K562 (cell line): ENCODE measurements at regions not wholly inside any gene's neighbourhood (a gene's known extent, or its start where the extent isn't known, plus 50 kb on each side); places are given as distances from the start of the nearest gene placed in this dataset.
A peak's percentile ranks its signal among the peaks of the same experiment; 100 is the strongest.
"Not testable (repeated sequence)": the region's sequence is repeated elsewhere in the genome, so short reads cannot be mapped to it uniquely, and the experiment has no call there.

Source experiments
- ATAC-seq: fragments of 200-7000 bp; cut with Tn5 transposase; 3 replicates; pipeline ENCODE4 v1.9.1; 2020; ENCODE audit warnings: moderate library complexity
- BruUV-seq: library from RNA; stranded (reverse); fragments of 400-500 nt; replicated peaks from 2 replicates; lab custom pipeline; 2021; lab: Mats Ljungman, UMichigan
- CTCF ChIA-PET: fragments of 300-600 bp; formaldehyde crosslinking; extraction: SDS; loops from one replicate; lab custom pipeline; 2021; ENCODE audit warnings: low intra/inter-chr PET ratio; lab: Yijun Ruan, JAX
- POLR2A ChIA-PET: fragments of 300-600, 350-650 bp; sonication (Branson Sonifier 250); formaldehyde crosslinking; extraction: SDS; loops from one replicate; lab custom pipeline; 2021; ENCODE audit warnings: antibody characterized with exemption, inconsistent platforms; lab: Yijun Ruan, JAX
- DNase-seq, 4 experiments: peaks; one replicate each; pipeline versions ENCODE4 v3.0.0 to v3.0.0-alpha.2; 2011 to 2018; ENCODE audit warnings: low spot score in 3 of 4, mixed read lengths in 3 of 4; ENCODE audit errors: extremely low read depth in 1 of 4
- FAIRE-seq: peaks from 2 replicates; lab custom pipeline; 2011; peaks lifted over from hg19 to GRCh38; lab: Jason Lieb, UNC
- H2AFZ ChIP-seq: 2 replicates; pipeline ENCODE4 v1.6.0; 2011; ENCODE audit warnings: low read depth, low read length, control low read depth, inconsistent platforms
- H3K27ac ChIP-seq: fragments of 200-600 bp; 3 replicates; pipeline ENCODE4 v1.8.0; 2011; ENCODE audit warnings: low read depth, mild to moderate bottlenecking, control low read depth, inconsistent platforms, low read length, moderate library complexity, mixed read lengths; ENCODE audit errors: extremely low read depth
- H3K27me3 ChIP-seq, 2 experiments: fragments of 300-600 bp in 1 of 2; 2 replicates in 1 of 2; 3 replicates in 1 of 2; pipeline versions ENCODE4 v1.6.0 to v1.8.0; 2011; ENCODE audit warnings: inconsistent platforms in 2 of 2, low read length in 2 of 2, mild to moderate bottlenecking in 1 of 2, mixed read lengths in 1 of 2, moderate library complexity in 1 of 2; ENCODE audit not compliant: control insufficient read depth in 2 of 2, insufficient read depth in 2 of 2
- H3K36me3 ChIP-seq: fragments of 300-600 bp; 3 replicates; pipeline ENCODE4 v1.8.0; 2011; ENCODE audit warnings: mild to moderate bottlenecking, low read length, inconsistent platforms; ENCODE audit not compliant: control insufficient read depth, insufficient read depth
- H3K4me1 ChIP-seq, 2 experiments: fragments of 200-600 bp in 1 of 2; replicated peaks in 1 of 2; 2 replicates in 1 of 2; 3 replicates in 1 of 2; pipeline versions ENCODE4 v1.5.1 to v1.8.0; 2011; ENCODE audit warnings: inconsistent platforms in 2 of 2, low read length in 2 of 2, mild to moderate bottlenecking in 1 of 2, mixed read lengths in 1 of 2, moderate library complexity in 1 of 2; ENCODE audit not compliant: control insufficient read depth in 2 of 2, insufficient read depth in 2 of 2
- H3K4me2 ChIP-seq: 2 replicates; pipeline ENCODE4 v1.6.1; 2011; ENCODE audit warnings: low read length, control low read depth, inconsistent platforms, mixed read lengths; ENCODE audit not compliant: insufficient read depth
- H3K4me3 ChIP-seq: fragments of 200-600 bp; sonication (generic), shearing (Covaris generic); 2 replicates; pipeline ENCODE4 v1.5.1; 2016; ENCODE audit warnings: control low read depth, inconsistent platforms
- H3K79me2 ChIP-seq: fragments of 200-600 bp; 3 replicates; pipeline ENCODE4 v1.8.0; 2011; ENCODE audit warnings: low read length, inconsistent platforms; ENCODE audit not compliant: control insufficient read depth, insufficient read depth
- H3K9ac ChIP-seq, 2 experiments: 2 replicates each; pipeline versions ENCODE4 v1.6.0 to v1.6.1; 2011; ENCODE audit warnings: low read depth in 2 of 2, low read length in 2 of 2, control low read depth in 1 of 2, inconsistent platforms in 1 of 2, mild to moderate bottlenecking in 1 of 2, mixed read lengths in 1 of 2; ENCODE audit not compliant: insufficient read depth in 1 of 2
- H3K9me1 ChIP-seq: one replicate; pipeline ENCODE4 v1.6.0; 2011; ENCODE audit warnings: inconsistent platforms, mild to moderate bottlenecking, low read length, moderate library complexity; ENCODE audit not compliant: control insufficient read depth, insufficient read depth
- H3K9me3 ChIP-seq: replicated peaks from 2 replicates; pipeline ENCODE4 v1.5.1; 2011; ENCODE audit warnings: low read depth, low read length, inconsistent platforms; ENCODE audit not compliant: control insufficient read depth, insufficient read depth
- H4K20me1 ChIP-seq: replicated peaks from 2 replicates; pipeline ENCODE4 v1.6.1; 2011; ENCODE audit warnings: low read length, inconsistent platforms, mixed read lengths; ENCODE audit not compliant: control insufficient read depth, insufficient read depth
- WGBS: fragments of 100-300 bp; shearing (Covaris generic); methylation state at CpG from one replicate; pipeline ENCODE4 v1.1.6; 2016; ENCODE audit warnings: low coverage, mixed read lengths; ENCODE audit not compliant: insufficient coverage; ENCODE audit errors: missing lambda C conversion rate; 5-methylcytosine and 5-hydroxymethylcytosine counted together
- in situ Hi-C: fragments of 300-500 bp; cut with MboI; formaldehyde crosslinking; loops from 4 replicates; pipeline ENCODE4 v1.15.0; 2018; ENCODE audit warnings: inconsistent platforms, mixed read lengths
- intact Hi-C: fragments of 100-400 bp; cut with micrococcal nuclease; formaldehyde crosslinking; loops from 2 replicates; pipeline ENCODE4 v1.14.2; 2022

DNA sequence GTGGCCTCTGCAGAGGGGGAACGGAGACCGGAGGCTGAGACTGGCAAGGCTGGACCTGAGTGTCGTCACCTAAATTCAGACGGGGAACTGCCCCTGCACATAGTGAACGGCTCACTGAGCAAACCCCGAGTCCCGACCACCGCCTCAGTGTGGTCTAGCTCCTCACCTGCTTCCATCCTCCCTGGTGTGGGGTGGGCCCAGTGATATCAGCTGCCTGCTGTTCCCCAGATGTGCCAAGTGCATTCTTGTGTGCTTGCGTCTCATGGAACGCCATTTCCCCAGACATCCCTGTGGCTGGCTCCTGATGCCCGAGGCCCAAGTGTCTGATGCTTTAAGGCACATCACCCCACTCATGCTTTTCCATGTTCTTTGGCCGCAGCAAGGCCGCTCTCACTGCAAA, 262.2 kb downstream of the OR4F29 start:
- H3K9me1 ChIP-seq, in situ Hi-C loops, H3K9me3 ChIP-seq, CTCF ChIA-PET, FAIRE-seq, BruUV-seq, H3K27ac ChIP-seq, intact Hi-C loops, H4K20me1 ChIP-seq, ATAC-seq, H3K79me2 ChIP-seq, H2AFZ ChIP-seq, H3K4me3 ChIP-seq, H3K27me3 ChIP-seq, H3K36me3 ChIP-seq, DNase-seq, H3K9ac ChIP-seq, POLR2A ChIA-PET, H3K4me1 ChIP-seq, H3K4me2 ChIP-seq: not testable (repeated sequence)
- WGBS, result 90% methylated on average over 2 of the region's 13 CpGs

DNA sequence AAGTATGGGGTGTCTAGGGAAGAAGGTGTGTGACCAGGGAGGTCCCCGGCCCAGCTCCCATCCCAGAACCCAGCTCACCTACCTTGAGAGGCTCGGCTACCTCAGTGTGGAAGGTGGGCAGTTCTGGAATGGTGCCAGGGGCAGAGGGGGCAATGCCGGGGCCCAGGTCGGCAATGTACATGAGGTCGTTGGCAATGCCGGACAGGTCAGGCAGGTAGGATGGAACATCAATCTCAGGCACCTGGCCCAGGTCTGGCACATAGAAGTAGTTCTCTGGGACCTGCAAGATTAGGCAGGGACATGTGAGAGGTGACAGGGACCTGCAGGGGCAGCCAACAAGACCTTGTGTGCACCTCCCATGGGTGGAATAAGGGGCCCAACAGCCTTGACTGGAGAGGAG, 264.2 kb downstream of the OR4F29 start:
- in situ Hi-C loops, CTCF ChIA-PET, H3K9me3 ChIP-seq, POLR2A ChIA-PET, DNase-seq, ATAC-seq, H3K9me1 ChIP-seq, intact Hi-C loops, BruUV-seq, FAIRE-seq, H3K79me2 ChIP-seq, H3K27me3 ChIP-seq, H3K27ac ChIP-seq, H2AFZ ChIP-seq, H3K4me3 ChIP-seq, H3K9ac ChIP-seq, H3K4me2 ChIP-seq, H3K4me1 ChIP-seq, H4K20me1 ChIP-seq, H3K36me3 ChIP-seq: not testable (repeated sequence)
- 71% methylated on average over 4 of the region's 6 CpGs for WGBS

DNA sequence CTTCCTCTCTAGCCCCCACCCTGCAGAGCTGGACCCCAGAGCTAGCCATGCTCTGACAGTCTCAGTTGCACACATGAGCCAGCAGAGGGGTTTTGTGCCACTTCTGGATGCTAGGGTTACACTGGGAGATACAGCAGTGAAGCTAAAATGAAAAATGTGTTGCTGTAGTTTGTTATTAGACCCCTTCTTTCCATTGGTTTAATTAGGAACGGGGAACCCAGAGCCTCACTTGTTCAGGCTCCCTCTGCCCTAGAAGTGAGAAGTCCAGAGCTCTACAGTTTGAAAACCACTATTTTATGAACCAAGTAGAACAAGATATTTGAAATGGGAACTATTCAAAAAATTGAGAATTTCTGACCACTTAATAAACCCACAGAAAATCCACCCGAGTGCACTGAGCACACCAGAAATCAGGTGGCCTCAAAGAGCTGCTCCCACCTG, 264.8 kb downstream of the OR4F29 start:
- DNase-seq, result peak in 1 of 4 experiments; percentile 0
- WGBS, result 83% methylated on average over 2 of the region's 2 CpGs

DNA sequence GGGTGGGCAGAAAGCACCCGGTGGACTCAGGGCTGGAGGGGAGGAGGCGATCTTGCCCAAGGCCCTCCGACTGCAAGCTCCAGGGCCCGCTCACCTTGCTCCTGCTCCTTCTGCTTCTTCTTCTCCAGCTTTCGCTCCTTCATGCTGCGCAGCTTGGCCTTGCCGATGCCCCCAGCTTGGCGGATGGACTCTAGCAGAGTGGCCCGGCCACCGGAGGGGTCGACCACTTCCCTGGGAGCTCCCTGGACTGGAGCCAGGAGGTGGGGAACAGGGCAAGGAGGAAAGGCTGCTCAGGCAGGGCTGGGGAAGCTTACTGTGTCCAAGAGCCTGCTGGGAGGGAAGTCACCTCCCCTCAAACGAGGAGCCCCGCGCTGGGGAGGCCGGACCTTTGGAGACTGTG, 265.3 kb downstream of the OR4F29 start:
- FAIRE-seq, intact Hi-C loops, POLR2A ChIA-PET, DNase-seq, H3K27ac ChIP-seq, H3K4me2 ChIP-seq, CTCF ChIA-PET, H3K4me3 ChIP-seq, in situ Hi-C loops, H3K79me2 ChIP-seq, BruUV-seq, H2AFZ ChIP-seq, H3K9me3 ChIP-seq, ATAC-seq, H3K4me1 ChIP-seq, H3K27me3 ChIP-seq, H3K9me1 ChIP-seq, H4K20me1 ChIP-seq, H3K36me3 ChIP-seq, H3K9ac ChIP-seq: not testable (repeated sequence)
- WGBS, result no CpG with 5 or more reads among the region's 15 CpGs

More for the DNA sequence above, 264.8 kb downstream of the OR4F29 start:
- FAIRE-seq, CTCF ChIA-PET, H3K27ac ChIP-seq, H3K79me2 ChIP-seq, in situ Hi-C loops, H3K4me3 ChIP-seq, H3K27me3 ChIP-seq, H3K9ac ChIP-seq, H2AFZ ChIP-seq, H4K20me1 ChIP-seq, POLR2A ChIA-PET, H3K4me1 ChIP-seq, H3K4me2 ChIP-seq, H3K36me3 ChIP-seq, H3K9me3 ChIP-seq, ATAC-seq, intact Hi-C loops, H3K9me1 ChIP-seq: not testable (repeated sequence)
- BruUV-seq, result TSS peak; percentile 31
